HG03139 (cell line): ENCODE measurements at regions not wholly inside any gene's neighbourhood (a gene's known extent, or its start where the extent isn't known, plus 50 kb on each side); places are given as distances from the start of the nearest gene placed in this dataset.

Experiments
- ATAC-seq: cut with Tn5 transposase; IDR thresholded peaks from one replicate; pipeline ENCODE4 v1.9.1; 2021; ENCODE audit not compliant: unreplicated experiment

DNA sequence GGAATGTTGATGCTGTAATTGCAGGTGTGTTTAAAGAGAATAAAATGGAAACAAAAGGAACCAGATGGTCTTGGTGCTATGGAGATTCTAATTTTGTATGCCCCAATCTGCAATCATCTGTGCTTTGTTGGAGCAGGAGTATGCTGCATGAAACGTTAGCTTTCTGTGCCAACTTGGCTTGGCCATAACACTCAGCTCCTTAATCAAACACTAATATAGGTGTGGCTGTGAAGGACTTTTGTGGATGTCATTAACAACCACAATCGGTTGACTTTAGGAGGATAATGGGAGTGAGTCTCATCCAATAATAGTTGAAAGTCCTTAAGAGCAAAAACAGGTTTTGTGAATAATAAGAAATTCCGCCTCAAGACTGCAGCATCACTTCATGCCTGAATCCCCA is 399.2 kb downstream of the NLGN4X start:
- ATAC-seq, result no peak

DNA sequence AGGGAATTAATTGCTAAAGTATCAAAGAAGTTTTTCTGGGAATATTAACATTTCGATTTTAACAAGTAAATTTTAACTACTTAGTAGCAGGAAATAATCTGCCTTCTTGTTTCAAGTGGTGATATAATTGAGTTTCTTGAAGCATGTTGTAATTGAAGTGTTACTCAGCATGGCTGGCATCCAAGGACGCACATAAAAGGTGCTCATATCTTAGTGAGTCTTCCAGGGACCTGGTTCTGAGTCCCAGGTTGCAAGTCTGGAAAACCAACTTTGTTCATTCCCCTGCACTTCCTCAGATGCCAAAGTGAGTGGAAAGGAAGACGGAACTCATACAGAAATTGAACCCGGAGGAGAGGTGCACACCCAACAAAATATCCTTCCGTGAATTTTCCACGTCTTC is 399.6 kb downstream of the NLGN4X start:
- no peak for ATAC-seq

DNA sequence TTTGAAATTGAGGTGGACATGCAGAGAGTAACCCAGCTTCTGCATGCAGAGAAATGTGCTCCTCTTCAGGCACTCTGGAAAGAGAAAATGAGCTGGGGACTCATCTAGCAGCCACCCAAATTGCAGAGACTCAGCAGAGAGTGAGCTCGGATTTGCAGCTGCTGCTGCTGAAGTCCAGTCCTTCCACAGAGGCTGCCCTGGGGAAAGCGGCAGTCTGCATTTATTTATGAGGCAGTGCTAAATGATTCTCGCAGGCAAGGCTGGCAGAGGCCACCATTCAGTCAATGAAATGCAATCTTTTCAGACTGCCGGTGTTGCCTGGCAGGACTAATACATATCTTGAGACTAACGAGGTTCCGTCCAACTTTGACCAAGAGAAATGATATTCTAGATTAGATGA is 404.8 kb downstream of the NLGN4X start:
- no peak for ATAC-seq

DNA sequence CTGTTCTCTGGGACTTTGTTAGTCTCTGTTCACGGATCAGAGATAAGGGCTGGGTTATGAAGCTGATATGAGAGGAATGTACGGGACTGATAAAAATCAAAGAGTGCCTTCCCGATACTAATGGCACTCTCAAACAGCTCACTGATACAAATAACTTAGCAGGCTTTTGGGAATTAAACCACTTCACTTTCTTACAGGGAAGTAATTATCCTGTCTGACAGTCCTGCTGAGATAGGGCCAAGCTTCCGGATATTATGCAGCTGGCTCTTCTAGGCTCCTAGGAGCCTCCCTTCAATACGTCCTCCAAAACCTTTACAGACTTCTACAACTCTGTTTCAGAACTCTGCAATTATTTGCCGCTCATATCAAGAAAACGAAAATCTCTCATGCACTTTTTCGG is 418.0 kb downstream of the NLGN4X start:
- no peak for ATAC-seq

DNA sequence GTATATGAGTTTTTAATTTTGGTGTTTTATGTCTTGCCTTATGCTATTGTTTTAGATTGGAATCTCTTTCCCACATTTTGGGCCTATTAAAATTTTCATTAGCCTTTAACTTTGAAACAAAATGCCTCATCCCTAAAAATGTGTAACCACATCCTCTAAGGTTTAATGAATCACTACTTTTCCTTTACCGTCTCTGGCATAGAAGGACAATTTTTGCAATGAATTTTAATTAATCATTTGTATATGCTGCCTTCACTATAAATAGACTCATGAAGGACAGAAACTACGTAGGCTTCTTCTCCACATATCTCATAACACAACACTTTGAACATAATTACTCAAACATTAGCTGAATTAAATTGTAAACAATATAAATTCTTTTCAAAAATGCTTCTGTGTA is 421.5 kb downstream of the NLGN4X start:
- ATAC-seq, result no peak

DNA sequence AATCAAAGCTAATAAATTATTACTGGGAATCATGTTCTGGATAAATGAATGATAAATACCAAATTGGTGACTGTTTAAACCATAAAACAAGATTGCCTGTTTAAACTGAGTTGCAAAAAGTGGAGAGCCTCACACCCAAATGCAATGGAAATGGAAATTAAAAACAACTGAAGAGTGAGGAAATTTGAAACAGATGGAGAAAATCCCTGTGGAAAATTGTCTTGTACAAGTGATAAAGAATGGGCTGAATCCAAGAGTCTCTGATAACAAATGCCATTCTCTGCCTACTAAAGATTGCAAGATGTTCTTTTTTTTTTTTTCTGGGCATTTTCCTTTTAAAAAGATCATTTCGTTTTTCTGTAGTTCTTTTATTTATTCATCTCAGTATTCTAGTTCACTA is 426.3 kb downstream of the NLGN4X start:
- no peak for ATAC-seq

DNA sequence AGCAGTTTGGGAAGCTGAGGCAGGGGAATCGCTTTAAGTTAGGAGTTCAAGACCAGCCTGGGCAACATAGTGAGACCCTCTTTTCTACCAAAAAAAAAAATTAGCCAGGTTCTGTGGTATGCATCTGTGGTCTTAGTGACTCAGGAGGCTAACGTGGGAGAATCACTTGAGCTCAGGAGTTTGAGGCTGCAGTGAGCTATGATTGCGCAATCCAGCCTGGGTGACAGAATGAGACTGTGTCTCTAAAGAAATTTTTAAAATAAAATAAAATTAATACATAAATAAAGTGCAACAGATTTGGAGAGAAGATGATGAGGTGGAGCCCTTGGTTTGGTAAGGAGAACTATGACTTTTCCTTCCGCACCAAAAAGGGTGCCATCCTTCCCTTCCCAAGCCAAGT is 436.9 kb downstream of the NLGN4X start:
- no peak for ATAC-seq

DNA sequence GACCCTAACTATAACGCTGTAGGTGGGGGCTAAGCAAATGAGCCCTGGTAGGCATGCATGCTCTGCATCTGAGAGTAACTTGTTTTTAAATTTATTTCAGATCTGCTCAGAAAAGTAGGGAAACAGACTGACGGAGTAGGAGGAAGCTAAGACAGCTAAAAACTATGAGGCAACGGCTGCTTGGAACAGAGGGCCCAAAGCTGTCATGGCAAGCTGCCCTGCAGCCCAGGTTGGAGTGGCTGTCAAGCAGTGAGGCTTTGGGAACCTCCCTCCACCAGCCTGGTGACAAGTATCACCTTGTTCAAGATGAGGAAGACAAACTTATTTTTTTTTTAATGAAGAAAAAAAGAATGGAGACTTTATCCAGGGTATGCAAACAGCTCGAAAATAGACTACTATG is 439.8 kb downstream of the NLGN4X start:
- ATAC-seq, result no peak

DNA sequence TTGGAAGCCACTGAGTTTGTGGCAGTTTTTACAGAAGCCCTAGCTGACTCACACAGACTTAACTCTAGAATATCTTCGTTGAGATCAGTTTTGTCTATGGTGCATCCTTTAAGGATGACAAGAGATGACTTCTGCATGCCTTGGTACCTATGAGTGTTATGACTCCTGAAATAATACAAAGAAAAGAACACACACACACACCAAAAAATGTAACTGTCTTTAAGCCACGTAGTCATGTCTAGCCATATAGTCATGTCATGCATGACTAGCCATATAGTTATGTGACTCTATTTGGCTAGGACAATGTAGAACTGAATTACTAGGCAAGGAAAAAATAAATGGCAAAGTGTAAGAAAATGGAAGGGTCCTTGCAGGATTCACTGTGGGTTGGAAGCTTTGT is 447.8 kb downstream of the NLGN4X start:
- no peak for ATAC-seq

DNA sequence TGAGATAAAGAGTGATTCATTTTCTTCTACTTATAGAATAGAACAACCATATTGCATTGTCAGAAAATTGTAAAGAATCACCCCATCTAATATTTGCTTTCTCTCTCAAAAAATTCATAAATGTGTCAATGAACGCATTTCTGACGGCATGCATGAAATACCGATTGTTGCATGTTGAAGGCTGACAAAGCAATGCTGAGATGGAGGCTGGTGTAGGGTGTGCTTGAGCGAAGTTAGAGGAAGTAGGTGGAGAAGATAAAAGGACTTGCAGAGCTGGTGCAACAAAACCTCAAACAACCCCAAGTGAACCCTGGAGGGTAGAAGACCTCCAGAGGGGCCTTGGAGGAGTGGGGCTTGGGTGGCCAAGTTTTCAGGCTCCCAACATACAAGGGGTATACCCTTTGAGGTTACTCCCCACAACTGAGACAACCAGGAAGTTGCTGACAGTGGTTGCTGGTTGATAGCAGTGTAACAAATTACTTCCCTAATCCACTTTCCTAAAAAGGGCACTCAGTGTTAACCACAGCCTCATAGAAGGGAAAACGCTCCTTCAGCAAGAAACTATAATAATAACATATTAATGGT is 452.7 kb downstream of the NLGN4X start:
- no peak for ATAC-seq

DNA sequence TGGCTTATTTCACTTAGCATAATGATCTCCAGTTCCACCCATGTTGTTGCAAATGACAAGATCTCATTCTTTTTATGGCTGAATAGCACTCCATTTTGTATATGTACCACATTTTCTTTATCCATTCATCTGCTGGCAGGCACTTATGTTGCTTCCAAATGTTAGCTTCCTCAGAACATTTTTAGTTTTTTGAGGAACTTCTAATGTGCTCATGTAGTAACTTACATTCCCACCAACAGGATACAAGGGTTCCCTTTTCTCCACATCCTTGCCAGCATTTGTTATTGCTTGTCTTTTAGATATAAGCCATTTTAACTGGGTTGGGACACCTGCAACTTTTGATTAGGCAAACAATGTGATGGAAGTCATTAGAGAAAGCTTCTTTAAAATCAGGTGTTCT is 454.2 kb downstream of the NLGN4X start:
- ATAC-seq, result no peak

DNA sequence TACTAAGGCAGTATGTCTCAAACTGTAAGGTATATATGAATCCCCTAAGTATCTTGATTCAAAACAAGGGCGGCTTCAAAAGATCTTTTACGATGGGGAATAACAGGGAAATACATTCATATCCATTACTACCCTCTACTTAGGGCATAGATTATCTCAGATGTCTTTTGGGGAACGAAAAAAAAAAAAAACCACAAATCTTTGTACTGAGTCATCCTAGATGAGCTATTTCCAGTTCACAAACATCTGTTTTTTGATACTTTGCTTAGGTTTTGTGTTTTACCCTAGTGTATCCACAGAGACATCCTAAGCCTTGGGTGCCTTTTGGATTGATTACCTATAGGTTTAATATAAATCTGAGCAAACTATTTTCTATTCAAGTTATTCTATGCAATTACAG is 457.2 kb downstream of the NLGN4X start:
- ATAC-seq, result no peak

DNA sequence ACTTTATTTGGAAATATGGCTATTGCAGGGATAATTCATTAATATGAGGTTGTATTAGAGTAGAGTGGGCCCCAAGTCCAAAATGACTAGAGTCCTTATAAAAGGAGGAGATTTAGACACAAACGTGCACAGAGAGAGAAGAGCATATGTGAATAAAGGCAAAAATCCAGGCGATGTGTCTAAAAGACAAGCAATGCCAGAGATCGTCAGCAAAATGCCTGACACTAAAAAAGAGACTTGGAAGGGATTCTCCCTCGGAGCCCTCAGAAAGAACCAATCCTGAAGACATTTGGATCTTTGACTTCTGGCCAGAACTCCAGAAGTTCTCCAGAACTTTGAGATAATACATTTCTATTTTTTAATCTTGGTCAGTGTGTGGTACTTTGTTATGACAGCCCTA is 472.1 kb downstream of the NLGN4X start:
- ATAC-seq, result no peak

DNA sequence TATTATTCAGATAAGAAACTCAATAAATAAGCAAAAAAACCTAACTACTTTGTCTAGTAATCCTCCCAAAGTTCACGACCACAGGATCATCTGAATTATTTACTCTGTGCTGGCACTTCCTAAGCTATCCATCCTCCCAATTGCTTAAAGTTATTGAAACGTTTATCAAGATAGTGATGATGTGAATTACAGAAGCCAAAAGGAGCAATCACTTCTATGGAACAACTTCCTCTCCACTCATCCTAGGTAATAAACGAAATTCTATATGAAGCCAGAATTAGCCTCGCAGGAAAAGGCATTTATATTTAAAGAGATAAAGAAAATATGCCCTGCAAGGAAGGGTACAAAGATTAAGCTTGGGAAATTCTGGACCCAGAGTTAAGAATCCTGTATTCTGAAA is 475.4 kb downstream of the NLGN4X start:
- no peak for ATAC-seq

DNA sequence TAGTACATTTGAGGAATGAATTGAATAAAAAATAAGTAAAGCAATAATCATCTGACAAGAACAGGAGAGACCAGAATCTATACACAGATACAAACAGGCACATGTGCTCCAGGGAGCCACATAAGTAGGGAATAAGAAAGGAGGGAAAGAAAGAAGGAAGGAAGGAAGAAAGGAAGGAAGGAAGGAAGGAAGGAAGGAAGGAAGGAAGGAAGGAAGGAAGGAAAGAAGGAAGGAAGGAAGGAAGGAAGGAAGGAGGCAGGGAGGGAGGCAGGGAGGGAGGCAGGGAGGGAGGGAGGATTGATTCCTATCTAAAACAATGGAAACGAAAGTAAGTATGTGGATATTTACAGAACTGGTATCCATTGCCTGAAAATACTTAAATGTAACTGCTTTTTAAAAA is 475.8 kb downstream of the NLGN4X start:
- ATAC-seq, result no peak

DNA sequence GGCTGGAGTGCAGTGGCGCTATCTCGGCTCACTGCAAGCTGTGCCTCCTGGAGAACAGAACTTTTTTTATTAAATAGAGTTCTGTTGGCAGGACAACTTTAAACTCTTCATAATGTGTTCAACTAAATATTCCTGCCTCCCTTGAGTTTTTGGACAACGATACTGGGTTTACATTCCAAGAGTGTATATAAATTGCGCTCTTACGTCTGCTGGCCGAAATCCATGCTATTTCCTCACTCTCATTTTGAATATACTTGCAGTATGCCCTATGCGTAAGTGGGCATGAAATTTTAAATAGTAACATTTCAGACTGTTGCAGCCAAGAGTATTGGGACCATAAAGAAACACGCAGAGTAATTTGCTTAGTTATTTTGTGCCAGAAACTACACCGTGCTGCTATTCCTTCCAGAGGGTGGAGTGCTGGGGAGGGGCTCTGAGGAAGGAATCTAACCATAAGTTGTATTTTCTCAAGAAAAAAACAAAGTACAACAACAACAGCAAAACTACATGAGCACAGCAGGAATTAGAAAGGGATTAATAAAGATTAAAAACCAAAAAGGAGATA is 480.0 kb downstream of the NLGN4X start:
- ATAC-seq, result no peak

DNA sequence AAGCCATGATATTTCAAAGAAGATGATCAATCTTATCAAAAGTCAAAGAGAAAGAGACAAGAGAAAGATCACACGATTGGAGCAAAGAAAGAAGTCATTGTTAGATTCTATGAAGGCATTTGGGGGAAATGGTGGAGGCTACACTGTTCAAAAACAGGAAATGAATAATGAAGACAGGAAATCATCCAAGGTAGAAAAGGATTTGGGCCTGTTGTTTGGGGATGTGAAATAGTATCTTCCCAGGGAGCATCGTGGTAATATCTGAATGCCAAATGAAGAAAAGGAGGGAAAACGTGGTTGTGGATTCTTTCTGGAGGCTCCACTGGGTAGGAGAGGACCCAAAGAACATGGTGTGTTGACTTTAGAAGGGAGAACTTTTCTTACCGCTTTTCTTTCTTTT is 482.4 kb downstream of the NLGN4X start:
- no peak for ATAC-seq

DNA sequence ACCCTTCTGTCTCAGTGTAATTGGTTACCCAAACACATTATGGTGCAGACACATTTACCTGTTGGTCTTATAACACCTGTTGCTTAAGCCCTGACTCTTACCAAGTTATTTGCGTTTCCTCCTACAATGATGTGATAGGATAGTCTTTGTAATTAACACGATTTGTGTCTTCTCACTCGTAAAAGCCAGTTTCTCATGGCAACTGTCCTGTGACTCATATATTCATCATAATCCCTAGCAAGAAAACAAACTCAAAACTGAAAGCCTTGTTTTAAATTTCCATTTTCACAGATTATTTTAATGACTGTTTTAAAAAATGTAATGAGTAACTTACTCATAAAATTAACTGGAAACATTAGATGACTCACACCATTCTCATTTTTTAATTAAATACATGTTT is 495.2 kb downstream of the NLGN4X start:
- ATAC-seq, result no peak

DNA sequence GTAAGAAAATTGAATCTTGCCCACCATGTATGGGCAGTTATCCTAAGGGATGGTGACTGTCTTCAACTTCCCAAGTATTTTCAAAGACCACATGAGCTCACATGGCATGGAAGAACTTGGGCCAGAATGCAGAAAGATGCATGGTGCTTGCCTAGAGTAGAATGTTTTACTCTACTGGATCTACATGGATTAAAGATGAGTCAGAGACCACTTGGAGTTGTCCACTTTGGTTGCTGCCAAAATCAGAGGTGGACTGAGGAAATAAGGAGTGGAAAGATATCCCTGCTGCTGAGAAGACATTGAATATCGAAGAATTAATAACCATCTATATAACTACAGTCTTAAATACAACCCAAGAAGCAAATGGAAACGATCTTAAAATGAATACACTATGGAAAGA is 498.1 kb downstream of the NLGN4X start:
- ATAC-seq, result no peak

DNA sequence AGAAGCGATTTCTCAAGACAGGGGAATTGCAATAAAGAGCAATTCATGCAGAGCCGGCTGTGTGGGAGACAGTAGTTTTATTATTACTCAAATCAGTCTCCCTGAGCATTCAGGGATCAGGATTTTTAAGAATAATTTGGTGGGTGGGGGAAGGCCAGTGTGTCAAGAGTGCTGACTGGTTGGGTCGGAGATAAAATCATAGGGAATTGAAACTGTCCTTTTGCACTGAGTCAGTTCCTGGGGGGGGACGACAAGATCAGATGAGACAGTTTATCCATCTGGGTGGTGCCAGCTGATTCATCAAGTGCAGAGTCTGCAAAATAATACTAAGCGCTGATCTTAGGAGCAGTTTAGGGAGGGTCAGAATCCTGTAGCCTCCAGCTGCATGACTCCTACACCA is 502.4 kb downstream of the NLGN4X start:
- no peak for ATAC-seq

DNA sequence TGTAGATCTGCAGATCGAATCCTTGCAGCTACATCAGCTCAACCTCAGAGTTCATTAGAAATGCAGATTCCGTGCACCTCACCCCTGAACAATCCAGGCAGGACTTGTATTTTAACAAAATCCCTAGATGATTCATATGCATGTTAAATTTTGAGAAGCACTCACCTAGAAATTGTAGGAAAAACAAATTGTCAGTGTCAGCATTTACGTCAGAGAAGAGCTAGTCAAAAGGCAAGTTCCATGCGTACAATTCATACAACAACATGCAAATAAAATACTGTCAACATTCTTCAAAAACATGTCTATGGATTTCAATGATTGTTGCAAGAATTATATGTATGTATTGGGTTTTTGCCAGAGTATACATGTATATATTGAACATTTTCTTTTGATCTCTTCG is 504.5 kb downstream of the NLGN4X start:
- no peak for ATAC-seq

DNA sequence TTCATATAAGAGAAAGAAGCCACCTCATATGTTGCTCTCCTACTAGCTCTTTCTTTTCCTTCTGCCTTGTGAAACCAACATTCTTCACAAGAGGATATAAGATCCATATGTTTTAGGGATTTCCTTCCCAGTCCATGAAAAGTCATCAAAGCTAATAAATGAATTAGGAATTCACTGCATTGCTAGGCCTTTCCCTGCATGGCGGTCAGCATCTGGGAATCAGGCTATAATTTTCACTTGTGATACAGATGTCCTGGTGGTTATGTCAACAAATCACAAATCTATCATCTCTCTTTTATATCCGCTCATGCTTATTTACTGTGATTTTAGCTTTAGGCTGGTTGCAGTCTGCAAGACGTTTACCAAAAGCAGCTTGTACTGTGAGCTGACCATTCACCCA is 510.0 kb downstream of the NLGN4X start:
- ATAC-seq, result no peak

DNA sequence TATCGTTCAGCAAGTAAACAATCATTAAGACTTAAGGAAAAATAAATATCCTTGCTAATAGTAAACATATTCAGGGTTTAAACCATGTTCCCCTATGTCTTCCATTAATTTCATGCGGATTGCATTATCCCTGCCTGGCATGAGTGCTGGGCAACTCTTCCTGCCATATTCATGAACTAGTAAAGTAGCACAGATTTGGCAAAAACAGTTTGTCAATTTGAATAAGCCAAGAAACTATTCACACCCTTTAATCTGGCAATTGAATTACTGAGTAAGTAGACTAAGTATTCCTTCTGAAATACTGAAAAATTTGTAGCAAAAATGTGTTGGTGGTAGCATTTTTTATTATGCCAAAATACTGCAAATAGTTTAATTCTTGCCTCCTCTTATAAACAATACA is 512.0 kb downstream of the NLGN4X start:
- no peak for ATAC-seq

DNA sequence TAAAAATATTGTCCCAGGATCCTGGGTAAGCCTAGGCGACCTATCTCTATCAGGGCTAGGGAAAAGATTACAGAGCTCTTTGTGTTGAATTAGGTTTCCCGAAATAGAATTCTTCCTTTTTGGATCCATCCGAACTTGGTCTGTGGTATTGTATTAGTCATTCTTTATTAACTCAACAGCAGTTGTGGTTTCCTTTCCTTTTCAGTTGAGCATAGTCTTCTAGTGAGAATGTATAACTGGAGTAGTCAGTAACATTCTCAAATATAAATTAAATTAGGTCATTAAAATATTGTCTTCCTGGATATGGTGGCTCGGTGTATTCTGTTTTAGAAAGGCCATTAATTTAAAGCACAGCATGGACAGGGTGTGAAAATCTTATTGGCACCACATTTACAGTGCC is 520.4 kb downstream of the NLGN4X start:
- no peak for ATAC-seq
